Esophagus muscularis mucosa (tissue), 3 donors: ENCODE measurements at regions not wholly inside any gene's neighbourhood (a gene's known extent, or its start where the extent isn't known, plus 50 kb on each side); places are given as distances from the start of the nearest gene placed in this dataset.

Experiments used
- CTCF ChIP-seq, 3 experiments: fragments of 200-600 bp in 2 of 3; fragments of 450-650 bp in 1 of 3; sonication (generic) in 2 of 3; IDR thresholded peaks; one replicate each; pipeline ENCODE4 v1.5.1; 2017 to 2019; ENCODE audit warnings: antibody characterized with exemption in 3 of 3, mild to moderate bottlenecking in 2 of 3, moderate library complexity in 1 of 3
- POLR2AphosphoS5 ChIP-seq, 2 donors: sonication (generic); formaldehyde crosslinking; IDR thresholded peaks; one replicate each; pipeline ENCODE4 v1.6.1; 2017; ENCODE audit warnings: antibody characterized with exemption in 2 of 2

GRCh38 chr2:122955776-122956175 lies 1069.3 kb upstream of the CNTNAP5 start:
- TF ChIP-seq CTCF (IDR thresholded peaks at IDR 0.05), result no peak
- no peak for TF ChIP-seq POLR2AphosphoS5 (IDR thresholded peaks at IDR 0.05)
